ENCODE measurements at regions not wholly inside any gene's neighbourhood (a gene's known extent, or its start where the extent isn't known, plus 50 kb on each side); places are given as distances from the start of the nearest gene placed in this dataset.

DNA sequence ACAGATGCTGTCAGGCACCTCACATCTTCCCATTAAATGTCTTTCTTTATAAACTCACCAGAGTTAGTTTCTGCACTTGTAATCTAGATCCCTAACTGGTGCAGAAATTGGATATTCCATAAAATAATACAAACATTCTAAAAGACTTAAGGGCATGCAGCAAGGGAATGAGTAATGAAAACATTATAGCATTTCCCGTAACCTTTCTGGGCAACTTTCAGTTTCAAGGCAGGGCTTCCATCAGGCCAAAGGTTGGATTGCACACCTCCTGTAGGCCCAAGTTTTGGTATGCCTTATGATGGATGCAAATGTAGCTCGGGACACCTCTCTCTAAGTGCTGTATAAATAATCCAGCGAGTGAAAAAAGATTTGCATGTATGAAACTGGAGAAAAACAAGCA lies 129.9 kb upstream of the LYZL2 start:
- Histone ChIP-seq H3K4me3 (ENCODE audit: control insufficient read depth in 2 of 3, extremely low read depth in 1 of 3, insufficient read depth in 2 of 3, low read depth in 1 of 3, low read length in 3 of 3) (no peak overlapping the region), H3K9ac (ENCODE audit: control insufficient read depth, extremely low read depth, insufficient read depth, low read length) (no peak overlapping the region), H3K9me1 (ENCODE audit: control insufficient read depth, extremely low read depth, insufficient read depth, low read length) (no peaks in the 10 kb centered on the region), H2AFZ (ENCODE audit: control insufficient read depth, low read length) (no peak overlapping the region), H4K20me1 (ENCODE audit: control insufficient read depth, extremely low read depth, insufficient read depth, low read length) (no peaks in the 10 kb centered on the region), H3K9me3 (ENCODE audit: control insufficient read depth, low read depth, low read length) (no peaks in the 10 kb centered on the region), H3K27ac (ENCODE audit: control insufficient read depth, insufficient read depth, low read length) (no peak overlapping the region), H3K4me2 (ENCODE audit: control insufficient read depth, extremely low read depth, insufficient read depth, low read depth, low read length) (no peak overlapping the region), H3K4me1 (ENCODE audit: control insufficient read depth, extremely low read depth, insufficient read depth, low read length) (no peaks in the 10 kb centered on the region), H3K27me3 (ENCODE audit: control insufficient read depth, extremely low read depth, insufficient read depth, low read length) (no peaks in the 10 kb centered on the region), H3K36me3 (ENCODE audit: control insufficient read depth in 2 of 2, extremely low read depth in 1 of 2, insufficient read depth in 2 of 2, low read length in 2 of 2) (no peaks in the 10 kb centered on the region), H3K79me2 (ENCODE audit: control insufficient read depth, insufficient read depth, low read length) (no peaks in the 10 kb centered on the region)
- DNase-seq (ENCODE audit: low read depth, low spot score) (no peak), FAIRE-seq (no peak)
- dilution Hi-C loops (cut with MboI; ENCODE audit: extremely low pct_ligation_motif_present, low sequenced_read_pairs) = no loop called here
- TF ChIP-seq EZH2 (IDR thresholded peaks at IDR 0.05; ENCODE audit: low read length) = no peak
- TF ChIP-seq, protein P1, sequence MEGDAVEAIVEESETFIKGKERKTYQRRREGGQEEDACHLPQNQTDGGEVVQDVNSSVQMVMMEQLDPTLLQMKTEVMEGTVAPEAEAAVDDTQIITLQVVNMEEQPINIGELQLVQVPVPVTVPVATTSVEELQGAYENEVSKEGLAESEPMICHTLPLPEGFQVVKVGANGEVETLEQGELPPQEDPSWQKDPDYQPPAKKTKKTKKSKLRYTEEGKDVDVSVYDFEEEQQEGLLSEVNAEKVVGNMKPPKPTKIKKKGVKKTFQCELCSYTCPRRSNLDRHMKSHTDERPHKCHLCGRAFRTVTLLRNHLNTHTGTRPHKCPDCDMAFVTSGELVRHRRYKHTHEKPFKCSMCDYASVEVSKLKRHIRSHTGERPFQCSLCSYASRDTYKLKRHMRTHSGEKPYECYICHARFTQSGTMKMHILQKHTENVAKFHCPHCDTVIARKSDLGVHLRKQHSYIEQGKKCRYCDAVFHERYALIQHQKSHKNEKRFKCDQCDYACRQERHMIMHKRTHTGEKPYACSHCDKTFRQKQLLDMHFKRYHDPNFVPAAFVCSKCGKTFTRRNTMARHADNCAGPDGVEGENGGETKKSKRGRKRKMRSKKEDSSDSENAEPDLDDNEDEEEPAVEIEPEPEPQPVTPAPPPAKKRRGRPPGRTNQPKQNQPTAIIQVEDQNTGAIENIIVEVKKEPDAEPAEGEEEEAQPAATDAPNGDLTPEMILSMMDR (optimal IDR thresholded peaks at IDR 0.05 in 1 of 3, IDR thresholded peaks at IDR 0.05 in 1 of 3, conservative IDR thresholded peaks at IDR 0.05 in 1 of 3; ENCODE audit: extremely low read depth in 1 of 3, insufficient read depth in 2 of 3, low read length in 3 of 3) = no peak

DNA sequence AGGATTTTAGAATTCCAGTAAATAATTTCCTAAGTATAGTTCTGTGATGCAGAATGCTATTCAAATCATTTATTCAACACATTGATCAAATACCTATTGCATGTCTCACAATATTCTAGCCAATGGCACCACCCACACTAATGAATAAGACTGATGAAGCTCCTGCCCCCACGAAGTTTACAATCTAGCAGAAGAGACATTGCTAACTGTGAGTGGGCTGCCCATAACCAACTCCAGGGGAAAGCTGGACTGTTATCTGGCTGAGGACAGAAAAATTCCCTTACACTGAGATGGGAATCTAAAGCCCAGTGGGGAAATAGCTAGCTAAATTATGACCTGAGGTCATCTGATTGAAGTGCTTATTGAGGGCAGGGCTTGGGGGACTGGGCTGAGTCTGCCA lies 128.8 kb upstream of the LYZL2 start:
- Histone ChIP-seq H3K9me3 (ENCODE audit: control insufficient read depth, low read depth, low read length) (no peaks in the 10 kb centered on the region), H3K27me3 (ENCODE audit: control insufficient read depth, extremely low read depth, insufficient read depth, low read length) (no peaks in the 10 kb centered on the region), H3K9ac (ENCODE audit: control insufficient read depth, extremely low read depth, insufficient read depth, low read length) (no peak overlapping the region), H3K9me1 (ENCODE audit: control insufficient read depth, extremely low read depth, insufficient read depth, low read length) (no peaks in the 10 kb centered on the region), H4K20me1 (ENCODE audit: control insufficient read depth, extremely low read depth, insufficient read depth, low read length) (no peaks in the 10 kb centered on the region), H2AFZ (ENCODE audit: control insufficient read depth, low read length) (no peak overlapping the region), H3K36me3 (ENCODE audit: control insufficient read depth in 2 of 2, extremely low read depth in 1 of 2, insufficient read depth in 2 of 2, low read length in 2 of 2) (no peaks in the 10 kb centered on the region), H3K4me2 (ENCODE audit: control insufficient read depth, extremely low read depth, insufficient read depth, low read depth, low read length) (no peak overlapping the region), H3K27ac (ENCODE audit: control insufficient read depth, insufficient read depth, low read length) (no peak overlapping the region), H3K4me1 (ENCODE audit: control insufficient read depth, extremely low read depth, insufficient read depth, low read length) (no peaks in the 10 kb centered on the region), H3K79me2 (ENCODE audit: control insufficient read depth, insufficient read depth, low read length) (no peaks in the 10 kb centered on the region), H3K4me3 (ENCODE audit: control insufficient read depth in 2 of 3, extremely low read depth in 1 of 3, insufficient read depth in 2 of 3, low read depth in 1 of 3, low read length in 3 of 3) (no peak overlapping the region)
- dilution Hi-C loops (cut with MboI; ENCODE audit: extremely low pct_ligation_motif_present, low sequenced_read_pairs) = no loop called here
- no peak for TF ChIP-seq EZH2 (IDR thresholded peaks at IDR 0.05; ENCODE audit: low read length)
- TF ChIP-seq, protein P1 (optimal IDR thresholded peaks at IDR 0.05 in 1 of 3, IDR thresholded peaks at IDR 0.05 in 1 of 3, conservative IDR thresholded peaks at IDR 0.05 in 1 of 3; ENCODE audit: extremely low read depth in 1 of 3, insufficient read depth in 2 of 3, low read length in 3 of 3) = no peak
- no peak for FAIRE-seq
- DNase-seq (ENCODE audit: low read depth, low spot score) = no peak
